NCI-H1694 treated with DMSO at 0.1 percent for 48 hours (cell line): ENCODE measurements at regions not wholly inside any gene's neighbourhood (a gene's known extent, or its start where the extent isn't known, plus 50 kb on each side); places are given as distances from the start of the nearest gene placed in this dataset.

Experiments
- DNase-seq: peaks from one replicate; lab custom pipeline; 2025; lab: John Stamatoyannopoulos, UW

- DNase-seq, result no peak
These were observed 160.9 kb upstream of the SMIM21 start for GRCh38 chr18:75588412-75588811.

DNA sequence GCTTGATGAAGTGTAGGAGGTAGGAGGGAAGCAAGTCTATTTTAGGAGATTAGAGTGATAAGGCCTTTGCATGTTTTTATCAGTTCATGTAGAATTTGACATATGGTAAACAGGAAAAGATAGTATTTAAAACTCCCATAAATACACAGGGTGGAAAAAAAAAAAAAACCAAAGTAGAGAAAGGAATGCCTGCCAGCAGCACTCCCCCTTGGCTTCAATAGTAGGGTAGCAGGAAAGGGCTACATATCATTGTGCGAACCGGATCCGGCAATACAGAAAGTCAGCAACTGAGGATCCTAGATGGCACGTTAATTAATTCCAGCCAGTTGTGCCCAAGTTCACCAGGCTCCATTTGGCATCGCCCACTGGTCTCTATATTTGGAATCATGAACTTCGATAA, 159.6 kb upstream of the SMIM21 start:
- DNase-seq, result no peak

DNA sequence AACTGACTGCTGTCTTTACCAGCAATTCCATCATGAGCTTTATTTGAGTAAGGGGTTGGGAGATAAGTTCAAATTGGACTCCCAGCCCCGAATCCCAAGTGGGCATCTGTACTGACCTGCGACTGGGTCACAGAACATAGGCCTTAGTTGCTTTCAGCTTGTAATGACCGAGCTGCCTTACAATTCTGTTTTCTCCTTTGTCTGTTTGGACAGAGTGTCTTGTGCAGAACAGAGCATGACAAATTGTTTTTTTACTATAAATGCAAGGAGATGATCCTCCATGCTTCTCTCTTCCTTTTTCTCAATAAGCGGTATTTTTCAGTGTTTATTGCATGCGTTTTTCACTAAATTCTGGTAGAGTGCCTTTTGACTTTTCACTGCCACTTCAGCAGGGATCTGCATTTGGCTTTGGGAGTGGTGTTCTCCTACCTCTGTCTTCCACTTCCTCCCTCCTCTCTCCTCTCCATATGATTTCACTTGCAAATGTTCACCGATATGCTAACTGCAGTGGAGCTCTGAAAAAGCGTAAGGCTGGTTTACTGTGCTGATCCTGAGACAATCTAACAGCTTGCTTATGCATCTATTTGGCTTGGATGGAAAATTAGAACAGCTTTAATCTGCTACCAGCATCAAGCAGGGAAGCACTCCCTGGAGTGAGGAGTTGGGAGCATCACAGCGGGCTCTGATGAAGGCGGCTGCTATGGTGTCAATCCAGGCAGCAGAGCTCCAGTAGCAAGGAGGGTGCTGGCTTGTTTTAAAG, 158.8 kb upstream of the SMIM21 start:
- no peak for DNase-seq

GRCh38 chr18:75582940-75583339, 155.4 kb upstream of the SMIM21 start:
- DNase-seq, result no peak

- no peak for DNase-seq
These were observed 154.9 kb upstream of the SMIM21 start for GRCh38 chr18:75582406-75582821.

DNA sequence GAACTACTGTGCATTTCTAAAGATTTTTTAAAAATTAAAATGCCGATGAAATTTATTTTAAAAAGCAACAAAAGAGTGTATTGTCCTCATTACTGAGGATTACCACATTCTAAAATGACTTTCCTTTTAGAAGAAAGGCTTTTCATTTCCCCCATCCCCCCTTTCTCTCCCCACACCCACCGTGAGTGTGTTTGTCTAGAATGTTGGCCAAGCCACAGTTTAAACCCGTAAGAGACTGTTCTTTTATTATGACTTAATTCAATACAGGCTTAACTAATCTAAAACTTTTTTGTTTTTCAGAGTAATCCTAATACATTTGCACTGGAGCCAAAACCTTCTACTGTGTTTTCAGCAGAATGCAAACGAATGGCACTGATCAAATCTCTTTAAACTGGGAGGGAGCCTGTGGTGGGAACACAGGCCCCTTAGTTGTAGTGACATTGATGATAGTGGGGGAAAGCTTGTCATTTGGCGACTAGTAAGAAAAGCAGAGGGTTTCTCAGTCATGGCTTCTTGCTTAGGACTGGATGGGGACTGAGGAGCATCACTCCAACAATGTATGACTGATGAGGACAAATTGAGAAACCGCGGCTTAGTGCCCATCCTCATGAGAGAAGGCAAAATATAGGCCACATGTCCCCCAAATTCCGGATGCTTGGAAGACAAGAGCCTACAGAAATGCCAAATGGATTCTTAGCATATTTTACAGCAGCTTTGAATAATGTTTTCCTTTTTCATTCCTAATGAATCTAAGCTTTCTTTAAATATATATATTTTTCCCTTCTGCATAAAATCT, 154.0 kb upstream of the SMIM21 start:
- no peak for DNase-seq

- no peak for DNase-seq
These were observed 146.7 kb upstream of the SMIM21 start for GRCh38 chr18:75574187-75574586.

DNA sequence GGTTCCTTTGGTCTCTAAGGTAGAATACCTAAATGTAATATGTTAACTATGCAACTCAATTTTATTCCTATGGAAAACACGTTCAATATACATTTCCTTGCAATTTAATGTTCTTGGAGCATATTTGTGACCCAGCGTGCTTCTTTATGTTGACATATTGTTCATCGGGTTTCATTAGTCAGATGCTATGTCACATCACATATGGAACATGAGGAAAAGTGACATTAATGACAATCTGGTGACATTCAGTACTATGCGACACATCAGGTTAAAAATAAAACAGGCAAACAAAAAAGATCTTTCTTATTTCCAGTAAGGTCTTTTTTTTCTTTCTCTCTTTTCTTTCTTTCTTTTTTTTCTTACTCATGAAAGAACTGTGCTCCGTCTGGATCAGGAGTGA, 135.6 kb upstream of the SMIM21 start:
- peak; percentile 32 for DNase-seq

DNA sequence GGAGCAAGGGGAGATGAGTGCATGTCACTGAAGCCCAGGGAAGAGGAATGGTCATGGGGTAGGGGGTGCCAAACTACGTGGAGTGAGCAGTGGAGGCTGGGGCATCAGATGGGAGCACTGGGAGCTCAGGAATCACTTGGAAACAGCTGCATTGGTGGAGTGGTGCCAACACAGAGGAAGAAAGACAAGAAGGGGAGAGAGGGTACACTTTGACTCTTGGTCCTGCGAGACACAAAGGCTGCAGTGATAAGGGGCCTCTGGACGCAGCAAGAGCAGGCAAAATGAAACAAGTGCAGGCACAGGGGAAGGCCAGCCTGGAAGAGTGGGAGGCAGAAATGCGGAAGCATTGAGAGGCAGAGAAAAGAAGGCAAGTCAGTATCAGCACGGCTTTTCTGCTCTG, 134.7 kb upstream of the SMIM21 start:
- no peak for DNase-seq

DNA sequence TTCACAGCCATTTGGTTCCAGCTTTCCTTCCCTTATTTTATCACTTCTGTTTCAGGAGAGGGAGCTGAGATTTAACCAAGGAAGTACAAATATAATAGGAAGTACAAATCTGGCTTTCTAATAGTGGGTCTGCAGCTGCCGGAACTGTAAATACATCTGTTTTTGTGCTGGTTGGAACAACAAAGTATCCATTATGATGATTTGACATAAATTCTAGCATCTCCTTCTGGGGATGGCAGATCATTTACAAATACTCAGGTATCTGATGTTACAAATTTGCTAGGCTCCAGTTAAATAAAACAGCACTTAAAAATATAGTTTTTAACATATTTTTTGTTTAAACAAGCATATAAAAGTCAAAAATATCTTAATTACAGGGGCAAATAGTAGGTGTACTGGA, 131.3 kb upstream of the SMIM21 start:
- DNase-seq, result no peak

GRCh38 chr18:75556841-75557240, 129.3 kb upstream of the SMIM21 start:
- no peak for DNase-seq

GRCh38 chr18:75554644-75555185, 127.2 kb upstream of the SMIM21 start:
- DNase-seq, result no peak

GRCh38 chr18:75554176-75554575, 126.7 kb upstream of the SMIM21 start:
- DNase-seq, result no peak

DNA sequence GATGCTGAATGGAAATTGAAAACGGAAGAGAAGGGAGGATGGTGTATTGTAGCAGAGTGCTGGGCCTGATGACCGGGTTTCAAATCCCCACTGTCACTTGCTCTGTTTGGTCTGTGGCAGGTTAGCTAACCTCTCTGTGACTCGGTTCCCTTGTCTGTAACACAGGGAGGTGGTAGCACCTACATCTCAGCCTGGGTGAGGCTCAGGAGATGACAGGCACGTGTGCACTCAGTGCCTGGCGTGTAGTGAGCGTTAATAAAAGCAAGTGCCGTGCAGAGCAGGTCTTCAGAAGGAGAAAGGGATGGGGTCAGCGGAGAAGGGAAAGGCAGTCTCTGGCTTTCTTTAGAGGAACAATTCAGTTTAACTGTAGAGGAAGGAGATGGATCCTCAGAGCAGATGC, 125.5 kb upstream of the SMIM21 start:
- DNase-seq, result no peak

DNA sequence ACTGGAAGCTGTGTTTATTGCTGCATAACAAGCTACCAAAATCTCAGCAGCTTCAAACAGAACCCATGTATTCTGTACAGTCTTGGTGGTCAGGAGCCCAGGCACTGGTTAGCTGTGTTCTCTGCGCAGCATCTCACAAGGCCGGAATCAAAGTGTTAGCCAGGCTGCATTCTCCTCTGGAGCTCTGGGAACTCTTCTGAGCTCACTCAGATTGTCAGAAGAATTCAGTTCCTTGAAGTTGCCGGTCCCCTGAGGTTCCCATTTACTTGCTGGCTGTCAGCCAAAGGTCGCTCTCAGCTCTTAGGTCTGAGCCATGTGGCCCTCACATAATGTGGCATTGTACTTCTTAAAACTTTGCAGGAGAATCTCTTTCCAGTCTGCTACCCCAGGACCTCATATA, 123.6 kb upstream of the SMIM21 start:
- no peak for DNase-seq

GRCh38 chr18:75548353-75548905, 120.9 kb upstream of the SMIM21 start:
- no peak for DNase-seq

GRCh38 chr18:75546964-75547363, 119.5 kb upstream of the SMIM21 start:
- DNase-seq, result no peak

GRCh38 chr18:75545189-75545588, 117.7 kb upstream of the SMIM21 start:
- no peak for DNase-seq

GRCh38 chr18:75544496-75544895, 117.0 kb upstream of the SMIM21 start:
- no peak for DNase-seq

GRCh38 chr18:75544051-75544481, 116.6 kb upstream of the SMIM21 start:
- no peak for DNase-seq

- DNase-seq, result no peak
These were observed 111.2 kb upstream of the SMIM21 start for GRCh38 chr18:75538727-75539126.

DNA sequence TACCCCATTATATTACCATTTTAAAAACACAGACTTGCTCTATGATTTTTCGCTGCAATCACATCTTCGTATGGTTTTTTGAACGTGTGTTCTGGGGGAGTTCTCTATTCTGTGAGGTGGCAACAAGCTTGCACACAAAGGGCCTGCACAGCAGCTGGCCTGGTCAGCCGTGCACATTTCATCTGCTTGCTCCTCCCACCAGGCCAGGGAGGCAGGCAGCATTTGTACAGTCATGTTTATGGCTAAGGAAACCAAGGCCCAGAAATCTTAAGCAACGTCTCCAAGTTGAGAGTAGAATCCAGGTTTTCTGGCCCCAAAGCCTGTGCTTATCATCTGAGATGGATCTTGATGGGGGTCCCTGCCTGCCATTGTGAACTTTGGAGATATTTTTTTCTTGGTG, 106.4 kb upstream of the SMIM21 start:
- no peak for DNase-seq

DNA sequence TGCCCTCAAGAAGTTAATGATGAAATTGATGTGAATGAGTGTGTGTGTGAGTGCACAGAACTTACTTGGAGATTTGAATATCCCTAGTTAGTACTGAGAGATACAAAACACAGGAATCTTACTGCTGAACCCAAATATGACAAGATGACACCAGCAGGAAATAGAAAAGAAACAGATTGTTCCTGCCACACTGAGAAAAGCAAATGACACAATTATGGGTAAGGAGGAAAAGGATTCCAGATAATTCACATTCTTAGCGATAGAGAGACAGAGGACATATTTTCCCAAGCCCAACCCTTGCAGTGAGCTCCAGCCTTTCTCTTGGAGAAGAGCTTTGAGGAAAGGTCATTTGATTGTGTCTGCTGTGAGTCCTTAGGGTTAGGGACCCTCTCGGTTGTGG, 105.7 kb upstream of the SMIM21 start:
- no peak for DNase-seq
